Stimulated activated CD4-positive, alpha-beta T cell treated with anti-CD3 and anti-CD28 coated beads, TNF-alpha, amount 100 ng/mL, for 48 hours (primary cell): ENCODE measurements at regions not wholly inside any gene's neighbourhood (a gene's known extent, or its start where the extent isn't known, plus 50 kb on each side); places are given as distances from the start of the nearest gene placed in this dataset.
"Not testable (repeated sequence)": the region's sequence is repeated elsewhere in the genome, so short reads cannot be mapped to it uniquely, and the experiment has no call there.

Source experiments
- DNase-seq, 3 donors: peaks; one replicate each; pipeline ENCODE4 v3.0.0-alpha.2; 2020; ENCODE audit warnings: low read depth in 3 of 3

- no peak for DNase-seq
These were observed 809.3 kb upstream of the CDH6 start for GRCh38 chr5:30384171-30384570.

- no peak for DNase-seq
These were observed 813.3 kb upstream of the CDH6 start for GRCh38 chr5:30380228-30380627.

- no peak for DNase-seq
These were observed 816.6 kb upstream of the CDH6 start for GRCh38 chr5:30376848-30377247.

GRCh38 chr5:30368064-30368463, 825.4 kb upstream of the CDH6 start:
- DNase-seq: no peak

- DNase-seq: not testable (repeated sequence)
These were observed 828.5 kb upstream of the CDH6 start for GRCh38 chr5:30365031-30365430.

GRCh38 chr5:30357371-30357770, 836.1 kb upstream of the CDH6 start:
- DNase-seq: no peak

GRCh38 chr5:30355675-30356074, 837.8 kb upstream of the CDH6 start:
- DNase-seq: no peak

GRCh38 chr5:30347858-30348257, 845.6 kb upstream of the CDH6 start:
- no peak for DNase-seq

- DNase-seq: not testable (repeated sequence)
These were observed 847.7 kb upstream of the CDH6 start for GRCh38 chr5:30345539-30346345.

- no peak for DNase-seq
These were observed 849.8 kb upstream of the CDH6 start for GRCh38 chr5:30343707-30344106.

GRCh38 chr5:30341466-30341865, 852.0 kb upstream of the CDH6 start:
- no peak for DNase-seq

- no peak for DNase-seq
These were observed 856.4 kb upstream of the CDH6 start for GRCh38 chr5:30337084-30337573.

- no peak for DNase-seq
These were observed 862.0 kb upstream of the CDH6 start for GRCh38 chr5:30331534-30331933.

- DNase-seq: no peak
These were observed 867.7 kb upstream of the CDH6 start for GRCh38 chr5:30325795-30326194.

GRCh38 chr5:30324083-30324482, 869.4 kb upstream of the CDH6 start:
- no peak for DNase-seq

- no peak for DNase-seq
These were observed 905.6 kb upstream of the CDH6 start for GRCh38 chr5:30287890-30288289.

- DNase-seq: no peak
These were observed 914.2 kb upstream of the CDH6 start for GRCh38 chr5:30279237-30279636.

- DNase-seq: no peak
These were observed 926.5 kb upstream of the CDH6 start for GRCh38 chr5:30267026-30267425.

GRCh38 chr5:30239331-30240022, 954.0 kb upstream of the CDH6 start:
- no peak for DNase-seq

GRCh38 chr5:30237189-30237588, 956.3 kb upstream of the CDH6 start:
- no peak for DNase-seq

GRCh38 chr5:30209755-30210154, 983.7 kb upstream of the CDH6 start:
- DNase-seq: no peak

GRCh38 chr5:30197662-30198061, 995.8 kb upstream of the CDH6 start:
- no peak for DNase-seq

- no peak for DNase-seq
These were observed 998.5 kb upstream of the CDH6 start for GRCh38 chr5:30195036-30195435.
